OCI-LY7 (cell line): ENCODE measurements at regions not wholly inside any gene's neighbourhood (a gene's known extent, or its start where the extent isn't known, plus 50 kb on each side); places are given as distances from the start of the nearest gene placed in this dataset.

ENCODE experiments used
- CTCF ChIP-seq: fragments of 200-600 bp; sonication (generic); conservative IDR thresholded peaks from 2 replicates; pipeline ENCODE4 v1.5.1; 2014; ENCODE audit warnings: mild to moderate bottlenecking, antibody characterized with exemption, low read length, moderate library complexity, mixed read lengths
- EZH2phosphoT487 ChIP-seq: fragments of 200-600 bp; sonication (generic); IDR thresholded peaks from 2 replicates; pipeline ENCODE4 v1.6.1; 2018; ENCODE audit warnings: low read depth, borderline replicate concordance, mild to moderate bottlenecking, mixed run types, antibody characterized with exemption, low read length, moderate library complexity, mixed read lengths

GRCh38 chr4:136400829-136401228 is 1131.5 kb downstream of the PCDH18 start:
- no peak for TF ChIP-seq CTCF
- no peak for TF ChIP-seq EZH2phosphoT487
